BJ (cell line): ENCODE measurements at regions not wholly inside any gene's neighbourhood (a gene's known extent, or its start where the extent isn't known, plus 50 kb on each side); places are given as distances from the start of the nearest gene placed in this dataset.
"Not testable (repeated sequence)": the region's sequence is repeated elsewhere in the genome, so short reads cannot be mapped to it uniquely, and the experiment has no call there.

ENCODE experiments used
- CTCF ChIA-PET: fragments of 350-600 bp; formaldehyde crosslinking; extraction: SDS; loops from one replicate; lab custom pipeline; 2021; ENCODE audit warnings: antibody characterized with exemption, inconsistent platforms; lab: Yijun Ruan, JAX
- POLR2A ChIA-PET: fragments of 300-600 bp; sonication (Branson Sonifier 250); formaldehyde crosslinking; extraction: SDS; loops from one replicate; lab custom pipeline; 2021; ENCODE audit warnings: antibody characterized with exemption; lab: Charles Lee
- DNase-seq: peaks from one replicate; pipeline ENCODE4 v3.0.0-alpha.2; 2011; ENCODE audit warnings: low read depth
- H3K27me3 ChIP-seq: 2 replicates; pipeline ENCODE4 v1.6.0; 2011; ENCODE audit warnings: low read length; ENCODE audit not compliant: control insufficient read depth, insufficient read depth
- H3K36me3 ChIP-seq: 2 replicates; pipeline ENCODE4 v1.5.1; 2011; ENCODE audit warnings: low read length; ENCODE audit not compliant: control insufficient read depth, insufficient read depth
- H3K4me3 ChIP-seq: 2 replicates; pipeline ENCODE4 v1.5.1; 2011; ENCODE audit warnings: low read depth, mild to moderate bottlenecking, control low read depth, low read length
- TF ChIP-seq, protein P1 (sequence below): IDR thresholded peaks from 2 replicates; pipeline ENCODE4 v1.5.1; 2011; ENCODE audit warnings: low read depth, mild to moderate bottlenecking, control low read depth, inconsistent platforms, low read length, moderate library complexity; ENCODE audit not compliant: insufficient read depth

DNA sequence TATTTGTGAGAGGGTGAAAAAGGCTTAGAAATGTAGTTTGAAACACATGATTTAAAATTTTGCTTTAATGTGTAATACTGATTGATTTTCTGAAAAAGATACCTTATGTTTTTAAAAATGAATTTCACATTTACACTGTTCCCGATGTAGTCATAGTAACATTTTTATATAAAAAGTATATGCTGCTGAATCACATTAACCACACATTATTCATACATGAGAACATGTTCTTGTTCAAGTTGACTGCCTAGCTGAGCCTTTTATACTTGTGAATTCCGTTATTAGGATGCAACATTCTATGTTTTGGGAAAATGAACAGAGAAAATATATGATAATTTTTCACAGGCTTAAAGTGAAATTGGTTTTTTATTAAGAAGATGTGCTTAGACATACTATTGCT is 461.1 kb upstream of the NUDT12 start:
- POLR2A ChIA-PET = no interaction called here
- CTCF ChIA-PET = no interaction called here
- no peaks in the 10 kb centered on the region for H3K36me3 ChIP-seq
- H3K27me3 ChIP-seq = no peaks in the 10 kb centered on the region
- TF ChIP-seq, protein P1, sequence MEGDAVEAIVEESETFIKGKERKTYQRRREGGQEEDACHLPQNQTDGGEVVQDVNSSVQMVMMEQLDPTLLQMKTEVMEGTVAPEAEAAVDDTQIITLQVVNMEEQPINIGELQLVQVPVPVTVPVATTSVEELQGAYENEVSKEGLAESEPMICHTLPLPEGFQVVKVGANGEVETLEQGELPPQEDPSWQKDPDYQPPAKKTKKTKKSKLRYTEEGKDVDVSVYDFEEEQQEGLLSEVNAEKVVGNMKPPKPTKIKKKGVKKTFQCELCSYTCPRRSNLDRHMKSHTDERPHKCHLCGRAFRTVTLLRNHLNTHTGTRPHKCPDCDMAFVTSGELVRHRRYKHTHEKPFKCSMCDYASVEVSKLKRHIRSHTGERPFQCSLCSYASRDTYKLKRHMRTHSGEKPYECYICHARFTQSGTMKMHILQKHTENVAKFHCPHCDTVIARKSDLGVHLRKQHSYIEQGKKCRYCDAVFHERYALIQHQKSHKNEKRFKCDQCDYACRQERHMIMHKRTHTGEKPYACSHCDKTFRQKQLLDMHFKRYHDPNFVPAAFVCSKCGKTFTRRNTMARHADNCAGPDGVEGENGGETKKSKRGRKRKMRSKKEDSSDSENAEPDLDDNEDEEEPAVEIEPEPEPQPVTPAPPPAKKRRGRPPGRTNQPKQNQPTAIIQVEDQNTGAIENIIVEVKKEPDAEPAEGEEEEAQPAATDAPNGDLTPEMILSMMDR = no peak
- no peak overlapping the region for H3K4me3 ChIP-seq
- no peak for DNase-seq

DNA sequence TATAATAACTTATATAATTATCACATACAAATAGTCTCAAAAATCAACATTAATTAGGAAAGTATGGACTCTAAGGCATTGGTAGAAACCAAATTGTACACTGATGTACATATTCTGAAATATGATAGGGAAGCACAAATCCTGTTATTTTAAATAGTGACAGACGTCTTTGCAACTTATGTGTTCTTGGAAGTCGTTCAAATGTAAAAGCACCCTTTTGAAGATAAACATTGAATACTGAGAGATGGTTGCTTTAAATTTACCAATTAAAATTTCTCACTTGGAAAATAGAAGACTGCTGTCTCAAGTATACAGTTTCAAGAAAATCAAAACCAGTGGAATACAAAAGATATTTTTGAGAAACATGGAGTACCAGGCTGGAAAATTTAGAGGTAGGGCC is 457.4 kb upstream of the NUDT12 start:
- POLR2A ChIA-PET = no interaction called here
- TF ChIP-seq, protein P1 = no peak
- H3K27me3 ChIP-seq = no peaks in the 10 kb centered on the region
- CTCF ChIA-PET = no interaction called here
- no peak overlapping the region for H3K4me3 ChIP-seq
- no peaks in the 10 kb centered on the region for H3K36me3 ChIP-seq
- DNase-seq = no peak

DNA sequence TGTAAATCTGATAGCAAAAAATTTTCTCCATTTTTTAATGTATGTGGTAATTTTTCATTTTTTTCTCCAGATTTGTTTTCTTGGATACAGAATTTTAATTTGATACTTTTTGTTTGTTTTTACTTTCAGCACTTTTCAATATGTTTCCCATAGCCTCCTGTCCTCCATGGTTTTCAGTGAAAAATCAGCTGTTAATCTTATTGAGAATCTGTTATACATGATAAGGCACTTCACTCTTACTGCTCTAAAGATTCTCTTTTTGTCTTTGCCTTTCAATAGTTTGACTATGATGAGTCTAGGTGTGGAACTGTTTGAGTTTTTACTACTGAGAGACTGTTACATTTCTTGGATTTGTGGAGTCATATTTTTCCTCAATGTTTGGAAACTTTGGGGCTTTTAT is 455.7 kb upstream of the NUDT12 start:
- ChIA-PET CTCF (no interaction called here), POLR2A (no interaction called here)
- TF ChIP-seq, protein P1 = no peak
- Histone ChIP-seq H3K4me3 (no peak overlapping the region), H3K27me3 (no peaks in the 10 kb centered on the region), H3K36me3 (no peaks in the 10 kb centered on the region)
- DNase-seq = no peak

DNA sequence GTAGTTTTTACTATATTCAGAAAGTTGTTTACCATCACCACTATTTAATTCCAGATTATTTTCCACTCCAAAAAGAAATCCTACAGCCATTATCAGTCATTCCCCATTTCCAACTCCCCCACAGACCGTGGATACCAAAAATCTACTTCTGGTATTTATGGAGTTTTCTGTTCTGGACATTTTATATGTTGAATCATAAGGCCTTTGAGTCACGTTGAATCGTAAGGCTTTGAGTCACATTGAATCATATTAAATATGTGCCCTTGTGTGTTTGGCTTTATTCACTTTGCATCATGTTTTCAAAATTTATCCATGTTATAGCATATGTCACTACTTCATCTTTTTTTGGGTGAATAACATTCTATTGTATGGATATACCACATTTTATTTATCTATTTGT is 454.1 kb upstream of the NUDT12 start:
- H3K36me3 ChIP-seq = no peaks in the 10 kb centered on the region
- ChIA-PET CTCF (no interaction called here), POLR2A (no interaction called here)

DNA sequence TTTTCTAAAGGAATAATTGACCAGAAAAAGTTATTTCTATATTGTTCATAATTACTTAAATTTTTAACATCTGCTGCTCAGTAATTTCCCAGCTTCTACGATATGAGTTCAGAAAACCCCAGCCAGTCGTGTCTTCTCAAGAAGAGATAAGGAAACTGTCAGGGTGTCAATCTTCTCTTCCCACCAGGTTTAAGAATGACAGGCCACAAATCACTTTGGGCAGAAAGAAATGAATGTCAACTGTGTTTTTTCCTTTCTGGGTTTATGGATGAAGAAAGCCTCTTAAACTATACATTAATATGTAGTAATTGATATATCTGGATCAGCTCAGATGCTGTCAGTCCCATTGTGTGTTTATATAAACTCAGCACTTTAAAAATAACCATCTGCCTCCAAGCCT is 453.2 kb upstream of the NUDT12 start:
- TF ChIP-seq, protein P1 = no peak

More for the DNA sequence above, 454.1 kb upstream of the NUDT12 start:
- no peak overlapping the region for H3K4me3 ChIP-seq
- DNase-seq = peak; percentile 29
- H3K27me3 ChIP-seq = no peaks in the 10 kb centered on the region
- TF ChIP-seq, protein P1 = no peak

DNA sequence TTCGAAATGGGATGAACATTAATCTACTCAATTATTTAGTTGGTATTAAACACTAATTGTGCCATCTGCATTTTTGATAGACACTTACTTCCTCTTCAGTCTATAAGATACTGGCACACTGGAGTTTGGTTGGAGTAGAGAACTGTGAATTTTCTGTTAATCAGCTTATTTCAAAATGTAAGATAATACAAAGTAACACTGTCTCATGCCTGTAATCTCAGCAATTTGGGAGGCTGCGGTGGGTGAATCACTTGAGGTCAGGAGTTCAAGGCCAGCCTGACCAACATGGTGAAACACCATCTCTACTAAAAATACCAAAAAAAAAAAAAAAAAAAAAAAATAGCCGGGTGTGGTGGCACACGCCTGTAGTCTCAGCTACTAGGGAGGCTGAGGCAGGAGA is 440.2 kb upstream of the NUDT12 start:
- H3K4me3 ChIP-seq, H3K36me3 ChIP-seq, POLR2A ChIA-PET, DNase-seq, H3K27me3 ChIP-seq, CTCF ChIA-PET: not testable (repeated sequence)

More for the DNA sequence above, 453.2 kb upstream of the NUDT12 start:
- no peak for DNase-seq
- no peaks in the 10 kb centered on the region for H3K27me3 ChIP-seq
- ChIA-PET POLR2A (no interaction called here), CTCF (no interaction called here)
- no peaks in the 10 kb centered on the region for H3K36me3 ChIP-seq
- H3K4me3 ChIP-seq = no peak overlapping the region
